Stomach (tissue), 8 donors: ENCODE measurements at regions not wholly inside any gene's neighbourhood (a gene's known extent, or its start where the extent isn't known, plus 50 kb on each side); places are given as distances from the start of the nearest gene placed in this dataset.

Experiments
- DNase-seq, 2 donors: peaks; one replicate each; pipeline versions ENCODE4 v3.0.0 to v3.0.0-alpha.2; 2013 to 2019
- H3K27ac ChIP-seq, 5 donors: fragments of 200-600 bp in 4 of 5; sonication (generic) in 4 of 5; one replicate each; pipeline ENCODE4 v1.5.1; 2013 to 2019; ENCODE audit warnings: mild to moderate bottlenecking in 1 of 5, moderate library complexity in 1 of 5
- H3K27me3 ChIP-seq, 3 donors: fragments of 200-600 bp; sonication (generic); one replicate each; pipeline ENCODE4 v1.5.1; 2017 to 2019; ENCODE audit warnings: mixed run types in 1 of 3
- H3K36me3 ChIP-seq, 4 donors: fragments of 200-600 bp; sonication (generic); 1 replicate in 3 of 4; 2 replicates in 1 of 4; pipeline ENCODE4 v1.5.1; 2016 to 2019
- H3K4me1 ChIP-seq, 4 donors: fragments of 200-600 bp; sonication (generic); one replicate each; pipeline ENCODE4 v1.5.1; 2016 to 2019
- H3K4me3 ChIP-seq, 4 donors: fragments of 200-600 bp; sonication (generic) in 3 of 4; one replicate each; pipeline ENCODE4 v1.5.1; 2016 to 2019; ENCODE audit warnings: mild to moderate bottlenecking in 1 of 4
- H3K9me3 ChIP-seq, 4 donors: fragments of 200-600 bp; sonication (generic); one replicate each; pipeline ENCODE4 v1.5.1; 2016 to 2019
- EP300 ChIP-seq: sonication (generic); formaldehyde crosslinking; IDR thresholded peaks from one replicate; pipeline ENCODE4 v1.6.1; 2017; ENCODE audit warnings: antibody characterized with exemption
- POLR2A ChIP-seq, 4 donors: fragments of 450-650 bp; IDR thresholded peaks; one replicate each; pipeline ENCODE4 v1.6.1; 2016; ENCODE audit warnings: antibody characterized with exemption in 4 of 4, control low read depth in 2 of 4, mild to moderate bottlenecking in 1 of 4, moderate library complexity in 1 of 4
- POLR2AphosphoS5 ChIP-seq, 3 donors: sonication (generic); formaldehyde crosslinking; IDR thresholded peaks; one replicate each; pipeline ENCODE4 v1.6.1; 2016; ENCODE audit warnings: antibody characterized with exemption in 3 of 3
- WGBS, 5 donors: extraction: QIAGEN DNeasy Blood & Tissue Kit in 3 of 5; methylation state at CpG; one replicate each; pipeline versions ENCODE4 v1.1.5 to v1.1.7; 2013 to 2018; 5-methylcytosine and 5-hydroxymethylcytosine counted together
- intact Hi-C: fragments of 100-400 bp; cut with DNase I; formaldehyde crosslinking; loops from one replicate; pipeline ENCODE4 v1.15.1; 2023; ENCODE audit warnings: low total_unique reads
- TF ChIP-seq, protein P1 (sequence below), 7 experiments: fragments of 450-650 bp in 4 of 7; fragments of 200-600 bp in 3 of 7; sonication (generic) in 3 of 7; IDR thresholded peaks; one replicate each; pipeline ENCODE4 v1.5.1; 2016 to 2019; ENCODE audit warnings: antibody characterized with exemption in 7 of 7, control low read depth in 2 of 7, mild to moderate bottlenecking in 1 of 7
- donor health status: healthy with polysubstance abuse.
- donor health status: Bipolar disorder and iron deficiency.
- donor health status: healthy.

DNA sequence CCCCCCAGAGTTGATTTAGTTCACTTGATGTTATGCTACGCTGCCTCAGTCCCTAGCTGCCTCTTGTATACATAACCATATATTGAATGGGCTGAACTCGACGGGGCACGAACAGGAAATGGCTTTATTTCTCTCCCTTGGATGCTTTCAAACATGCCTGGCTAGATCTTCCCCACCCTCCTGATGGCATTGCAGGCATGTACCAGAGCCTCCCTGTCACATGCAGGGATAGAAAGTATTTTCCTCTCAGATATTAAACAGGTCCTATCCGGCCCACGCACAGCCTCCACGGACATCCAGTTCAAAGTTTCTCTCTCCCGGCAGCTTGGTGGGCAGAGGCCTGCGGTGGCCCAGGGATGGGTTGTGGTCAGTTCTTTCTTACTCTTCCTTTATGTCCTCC is 422.1 kb downstream of the RPS24 start:
- TF ChIP-seq POLR2A (IDR thresholded peaks at IDR 0.05) (no peak), POLR2AphosphoS5 (IDR thresholded peaks at IDR 0.05) (no peak), EP300 (no peak)
- TF ChIP-seq, protein P1, sequence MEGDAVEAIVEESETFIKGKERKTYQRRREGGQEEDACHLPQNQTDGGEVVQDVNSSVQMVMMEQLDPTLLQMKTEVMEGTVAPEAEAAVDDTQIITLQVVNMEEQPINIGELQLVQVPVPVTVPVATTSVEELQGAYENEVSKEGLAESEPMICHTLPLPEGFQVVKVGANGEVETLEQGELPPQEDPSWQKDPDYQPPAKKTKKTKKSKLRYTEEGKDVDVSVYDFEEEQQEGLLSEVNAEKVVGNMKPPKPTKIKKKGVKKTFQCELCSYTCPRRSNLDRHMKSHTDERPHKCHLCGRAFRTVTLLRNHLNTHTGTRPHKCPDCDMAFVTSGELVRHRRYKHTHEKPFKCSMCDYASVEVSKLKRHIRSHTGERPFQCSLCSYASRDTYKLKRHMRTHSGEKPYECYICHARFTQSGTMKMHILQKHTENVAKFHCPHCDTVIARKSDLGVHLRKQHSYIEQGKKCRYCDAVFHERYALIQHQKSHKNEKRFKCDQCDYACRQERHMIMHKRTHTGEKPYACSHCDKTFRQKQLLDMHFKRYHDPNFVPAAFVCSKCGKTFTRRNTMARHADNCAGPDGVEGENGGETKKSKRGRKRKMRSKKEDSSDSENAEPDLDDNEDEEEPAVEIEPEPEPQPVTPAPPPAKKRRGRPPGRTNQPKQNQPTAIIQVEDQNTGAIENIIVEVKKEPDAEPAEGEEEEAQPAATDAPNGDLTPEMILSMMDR (IDR thresholded peaks at IDR 0.05): no peak
- no peak overlapping the region for H3K27ac ChIP-seq
- WGBS, 5 donors: 86 to 93% (median 90%) methylated on average over 9 of the region's 9 CpGs
- no peaks in the 10 kb centered on the region for H3K36me3 ChIP-seq
- intact Hi-C loops: no loop called here
- H3K4me1 ChIP-seq: peaks cover 0 to 36% (median 18%) of the 10 kb centered on the region in 4 donors
- H3K9me3 ChIP-seq: no peaks in the 10 kb centered on the region
- no peak for DNase-seq
- no peak overlapping the region for H3K4me3 ChIP-seq
- no peaks in the 10 kb centered on the region for H3K27me3 ChIP-seq

DNA sequence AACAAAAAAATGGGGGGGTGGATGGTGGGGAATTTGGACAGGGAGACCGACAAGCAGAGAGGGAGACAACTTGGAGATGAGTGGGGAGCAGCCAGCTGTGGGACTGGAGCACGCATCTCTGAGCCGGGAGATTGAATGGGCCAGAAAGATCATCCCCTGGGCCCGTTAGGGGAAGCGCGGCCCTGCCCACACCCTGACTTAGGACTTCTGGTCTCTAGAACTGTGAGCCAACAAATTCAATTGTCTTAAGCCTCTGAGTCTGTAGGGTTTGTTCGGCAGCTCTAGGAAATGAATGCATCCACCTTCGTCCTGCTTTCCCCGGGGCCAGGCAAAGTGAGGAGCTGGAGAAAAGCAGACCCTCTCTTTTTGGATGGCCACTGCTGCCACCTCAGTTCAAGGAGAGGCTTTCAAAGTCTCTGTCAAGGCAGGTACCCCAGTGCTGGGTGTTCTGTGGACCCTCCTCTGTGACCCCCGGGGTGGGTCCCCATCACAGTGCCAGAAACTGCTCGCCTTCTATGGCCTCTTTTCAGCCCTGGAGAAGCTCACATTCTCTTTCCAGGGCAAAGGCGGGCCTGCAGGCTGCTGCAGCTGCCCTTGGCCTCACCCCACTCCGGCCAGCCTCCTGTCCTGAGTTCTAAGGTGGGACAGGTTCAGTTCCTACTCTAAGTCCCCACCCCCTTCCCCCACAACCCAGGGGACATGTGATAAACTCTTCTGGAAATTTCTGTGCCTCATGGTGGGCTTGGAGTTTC is 423.2 kb downstream of the RPS24 start:
- no peak overlapping the region for H3K27ac ChIP-seq

DNA sequence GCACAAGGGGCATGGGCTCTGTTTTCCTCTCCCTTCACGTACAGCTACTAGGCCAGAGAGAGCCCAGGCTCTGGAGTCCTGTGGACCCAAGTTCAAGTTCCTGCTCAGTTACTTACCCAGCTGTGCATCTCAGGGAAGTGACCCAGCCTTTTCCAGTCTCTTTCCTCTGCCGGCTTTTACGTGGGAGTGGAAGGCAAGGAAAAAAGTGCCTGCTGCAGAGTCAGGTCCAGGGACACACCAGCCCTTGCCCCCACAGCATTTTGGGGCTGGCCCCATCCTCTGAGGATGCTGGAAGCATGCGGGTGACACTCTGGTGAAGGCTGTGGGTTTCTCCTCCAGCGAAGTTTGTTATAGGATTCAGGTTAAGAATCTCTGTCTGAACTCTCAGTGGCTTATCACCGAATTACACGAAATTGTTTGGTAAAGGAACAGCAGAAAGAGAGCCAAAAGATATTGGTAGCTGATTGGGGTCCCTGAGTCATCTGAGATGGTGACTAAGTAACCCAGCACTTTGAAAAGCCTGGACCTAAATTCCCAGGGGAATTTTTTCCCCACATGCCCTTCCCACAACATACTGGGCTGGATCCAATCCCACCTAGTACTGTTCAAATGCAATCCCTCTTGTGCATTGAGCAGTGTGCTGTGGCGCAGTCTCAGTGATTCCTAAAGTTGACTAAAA is 424.3 kb downstream of the RPS24 start:
- peak overlapping the region in 2 of 5 donors; percentile 54 to 62 for H3K27ac ChIP-seq

More for the DNA sequence above, 423.2 kb downstream of the RPS24 start:
- no peak for DNase-seq
- 85 to 89% (median 88%) methylated on average over 13 of the region's 13 CpGs for WGBS, 5 donors
- no peaks in the 10 kb centered on the region for H3K27me3 ChIP-seq
- intact Hi-C loops: no loop called here
- H3K4me1 ChIP-seq: peaks cover 0 to 26% (median 8%) of the 10 kb centered on the region in 4 donors
- no peaks in the 10 kb centered on the region for H3K36me3 ChIP-seq
- H3K4me3 ChIP-seq: no peak overlapping the region
- H3K9me3 ChIP-seq: no peaks in the 10 kb centered on the region
- no peak for TF ChIP-seq POLR2A (IDR thresholded peaks at IDR 0.05)
- TF ChIP-seq, protein P1 (IDR thresholded peaks at IDR 0.05): no peak
- TF ChIP-seq POLR2AphosphoS5 (IDR thresholded peaks at IDR 0.05): no peak
- TF ChIP-seq EP300: no peak

DNA sequence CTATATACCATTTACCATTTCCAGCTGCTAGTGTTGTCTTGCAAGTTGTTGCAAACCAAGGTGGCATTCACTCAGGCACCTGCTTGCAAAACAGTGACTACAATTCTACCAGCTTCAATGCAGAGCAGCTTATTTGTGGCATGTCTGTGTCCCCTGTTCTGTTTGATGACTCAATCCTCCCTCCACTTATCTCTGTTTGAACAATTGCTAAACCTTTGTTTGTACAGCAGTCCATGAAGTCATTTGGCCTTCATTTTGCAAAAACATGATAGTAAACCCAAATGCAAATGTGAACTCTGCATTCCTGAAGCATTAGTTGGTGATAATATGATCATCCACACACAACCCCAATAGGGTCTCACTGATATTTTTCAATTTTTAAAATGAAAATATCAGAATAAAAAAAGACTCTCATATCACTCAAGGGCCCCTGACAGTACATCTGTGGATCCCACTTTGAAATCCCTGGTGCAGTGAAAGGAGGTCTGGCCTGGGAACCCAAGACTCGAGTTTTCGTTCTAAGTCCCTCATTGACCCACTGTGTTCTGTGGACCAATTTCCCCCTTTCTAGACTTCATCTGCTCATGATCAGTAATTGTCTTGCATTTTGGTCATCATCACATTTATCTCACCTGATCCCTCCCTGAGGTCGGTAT is 425.4 kb downstream of the RPS24 start:
- peaks cover 0 to 24% (median 8%) of the 10 kb centered on the region in 4 donors for H3K4me1 ChIP-seq
- H3K27ac ChIP-seq: no peak overlapping the region
- H3K36me3 ChIP-seq: no peaks in the 10 kb centered on the region
- TF ChIP-seq EP300 (no peak), POLR2AphosphoS5 (IDR thresholded peaks at IDR 0.05) (peak in 2 of 3 donors; percentile 51 to 60)
- 82 to 93% (median 87%) methylated on average over 3 of the region's 3 CpGs for WGBS, 5 donors
- intact Hi-C loops: no loop called here
- no peaks in the 10 kb centered on the region for H3K27me3 ChIP-seq
- H3K4me3 ChIP-seq: no peak overlapping the region
- H3K9me3 ChIP-seq: no peaks in the 10 kb centered on the region
- DNase-seq: peak in 1 of 2 donors; percentile 55

More for the DNA sequence above, 424.3 kb downstream of the RPS24 start:
- TF ChIP-seq POLR2A (IDR thresholded peaks at IDR 0.05) (no peak), POLR2AphosphoS5 (IDR thresholded peaks at IDR 0.05) (peak in 1 of 3 donors; percentile 28)
- TF ChIP-seq, protein P1 (IDR thresholded peaks at IDR 0.05): no peak
- H3K4me1 ChIP-seq: peaks cover 0 to 24% (median 8%) of the 10 kb centered on the region in 4 donors
- H3K36me3 ChIP-seq: no peaks in the 10 kb centered on the region
- no peaks in the 10 kb centered on the region for H3K27me3 ChIP-seq
- H3K4me3 ChIP-seq: peak overlapping the region in 1 of 4 donors; percentile 3
- H3K9me3 ChIP-seq: no peaks in the 10 kb centered on the region
- DNase-seq: no peak
- WGBS, 5 donors: 52 to 64% (median 56%) methylated on average over 8 of the region's 8 CpGs
- intact Hi-C loops: no loop called here
